ENCODE measurements at regions not wholly inside any gene's neighbourhood (a gene's known extent, or its start where the extent isn't known, plus 50 kb on each side); places are given as distances from the start of the nearest gene placed in this dataset.

- TF ChIP-seq, protein P1, sequence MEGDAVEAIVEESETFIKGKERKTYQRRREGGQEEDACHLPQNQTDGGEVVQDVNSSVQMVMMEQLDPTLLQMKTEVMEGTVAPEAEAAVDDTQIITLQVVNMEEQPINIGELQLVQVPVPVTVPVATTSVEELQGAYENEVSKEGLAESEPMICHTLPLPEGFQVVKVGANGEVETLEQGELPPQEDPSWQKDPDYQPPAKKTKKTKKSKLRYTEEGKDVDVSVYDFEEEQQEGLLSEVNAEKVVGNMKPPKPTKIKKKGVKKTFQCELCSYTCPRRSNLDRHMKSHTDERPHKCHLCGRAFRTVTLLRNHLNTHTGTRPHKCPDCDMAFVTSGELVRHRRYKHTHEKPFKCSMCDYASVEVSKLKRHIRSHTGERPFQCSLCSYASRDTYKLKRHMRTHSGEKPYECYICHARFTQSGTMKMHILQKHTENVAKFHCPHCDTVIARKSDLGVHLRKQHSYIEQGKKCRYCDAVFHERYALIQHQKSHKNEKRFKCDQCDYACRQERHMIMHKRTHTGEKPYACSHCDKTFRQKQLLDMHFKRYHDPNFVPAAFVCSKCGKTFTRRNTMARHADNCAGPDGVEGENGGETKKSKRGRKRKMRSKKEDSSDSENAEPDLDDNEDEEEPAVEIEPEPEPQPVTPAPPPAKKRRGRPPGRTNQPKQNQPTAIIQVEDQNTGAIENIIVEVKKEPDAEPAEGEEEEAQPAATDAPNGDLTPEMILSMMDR (IDR thresholded peaks at IDR 0.05; ENCODE audit: low read length) = no peak
- TF ChIP-seq EZH2 (IDR thresholded peaks at IDR 0.05; ENCODE audit: borderline replicate concordance, low read length) = no peak
These were observed 182.0 kb downstream of the TENT5D start for GRCh38 chrX:80602036-80602860.

Data from OCI-LY1 (cell line).